ENCODE measurements at regions not wholly inside any gene's neighbourhood (a gene's known extent, or its start where the extent isn't known, plus 50 kb on each side); places are given as distances from the start of the nearest gene placed in this dataset.

DNA sequence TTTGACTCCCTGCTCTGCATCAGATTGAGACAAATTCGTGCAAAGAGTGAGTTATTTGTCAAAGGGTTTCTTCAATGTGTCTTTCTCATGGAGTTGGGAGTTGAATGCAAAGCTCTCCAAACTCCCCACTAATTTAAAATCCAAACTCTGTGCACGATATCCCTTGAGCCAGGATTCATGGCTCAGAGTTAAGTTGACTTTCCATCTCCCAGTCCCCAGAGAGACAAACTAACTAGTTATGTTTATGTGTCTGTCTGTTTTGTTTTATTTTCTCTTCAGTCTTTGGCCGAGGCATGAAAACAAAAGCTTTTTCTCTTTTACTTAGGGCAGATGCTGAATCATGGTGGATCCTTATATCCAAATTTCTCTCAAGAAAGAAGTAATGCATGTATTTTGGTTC, 570.0 kb upstream of the CDH5 start:
- DNase-seq (ENCODE audit: low read depth in 1 of 2, low spot score in 1 of 2): no peak
- TF ChIP-seq, protein P1, sequence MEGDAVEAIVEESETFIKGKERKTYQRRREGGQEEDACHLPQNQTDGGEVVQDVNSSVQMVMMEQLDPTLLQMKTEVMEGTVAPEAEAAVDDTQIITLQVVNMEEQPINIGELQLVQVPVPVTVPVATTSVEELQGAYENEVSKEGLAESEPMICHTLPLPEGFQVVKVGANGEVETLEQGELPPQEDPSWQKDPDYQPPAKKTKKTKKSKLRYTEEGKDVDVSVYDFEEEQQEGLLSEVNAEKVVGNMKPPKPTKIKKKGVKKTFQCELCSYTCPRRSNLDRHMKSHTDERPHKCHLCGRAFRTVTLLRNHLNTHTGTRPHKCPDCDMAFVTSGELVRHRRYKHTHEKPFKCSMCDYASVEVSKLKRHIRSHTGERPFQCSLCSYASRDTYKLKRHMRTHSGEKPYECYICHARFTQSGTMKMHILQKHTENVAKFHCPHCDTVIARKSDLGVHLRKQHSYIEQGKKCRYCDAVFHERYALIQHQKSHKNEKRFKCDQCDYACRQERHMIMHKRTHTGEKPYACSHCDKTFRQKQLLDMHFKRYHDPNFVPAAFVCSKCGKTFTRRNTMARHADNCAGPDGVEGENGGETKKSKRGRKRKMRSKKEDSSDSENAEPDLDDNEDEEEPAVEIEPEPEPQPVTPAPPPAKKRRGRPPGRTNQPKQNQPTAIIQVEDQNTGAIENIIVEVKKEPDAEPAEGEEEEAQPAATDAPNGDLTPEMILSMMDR (IDR thresholded peaks at IDR 0.05; ENCODE audit: insufficient read depth, low read length): no peak
- TF ChIP-seq, protein P2, sequence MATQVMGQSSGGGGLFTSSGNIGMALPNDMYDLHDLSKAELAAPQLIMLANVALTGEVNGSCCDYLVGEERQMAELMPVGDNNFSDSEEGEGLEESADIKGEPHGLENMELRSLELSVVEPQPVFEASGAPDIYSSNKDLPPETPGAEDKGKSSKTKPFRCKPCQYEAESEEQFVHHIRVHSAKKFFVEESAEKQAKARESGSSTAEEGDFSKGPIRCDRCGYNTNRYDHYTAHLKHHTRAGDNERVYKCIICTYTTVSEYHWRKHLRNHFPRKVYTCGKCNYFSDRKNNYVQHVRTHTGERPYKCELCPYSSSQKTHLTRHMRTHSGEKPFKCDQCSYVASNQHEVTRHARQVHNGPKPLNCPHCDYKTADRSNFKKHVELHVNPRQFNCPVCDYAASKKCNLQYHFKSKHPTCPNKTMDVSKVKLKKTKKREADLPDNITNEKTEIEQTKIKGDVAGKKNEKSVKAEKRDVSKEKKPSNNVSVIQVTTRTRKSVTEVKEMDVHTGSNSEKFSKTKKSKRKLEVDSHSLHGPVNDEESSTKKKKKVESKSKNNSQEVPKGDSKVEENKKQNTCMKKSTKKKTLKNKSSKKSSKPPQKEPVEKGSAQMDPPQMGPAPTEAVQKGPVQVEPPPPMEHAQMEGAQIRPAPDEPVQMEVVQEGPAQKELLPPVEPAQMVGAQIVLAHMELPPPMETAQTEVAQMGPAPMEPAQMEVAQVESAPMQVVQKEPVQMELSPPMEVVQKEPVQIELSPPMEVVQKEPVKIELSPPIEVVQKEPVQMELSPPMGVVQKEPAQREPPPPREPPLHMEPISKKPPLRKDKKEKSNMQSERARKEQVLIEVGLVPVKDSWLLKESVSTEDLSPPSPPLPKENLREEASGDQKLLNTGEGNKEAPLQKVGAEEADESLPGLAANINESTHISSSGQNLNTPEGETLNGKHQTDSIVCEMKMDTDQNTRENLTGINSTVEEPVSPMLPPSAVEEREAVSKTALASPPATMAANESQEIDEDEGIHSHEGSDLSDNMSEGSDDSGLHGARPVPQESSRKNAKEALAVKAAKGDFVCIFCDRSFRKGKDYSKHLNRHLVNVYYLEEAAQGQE (IDR thresholded peaks at IDR 0.05; ENCODE audit: insufficient replicate concordance, low read depth): no peak
- TF ChIP-seq POLR2AphosphoS5 (IDR thresholded peaks at IDR 0.05; ENCODE audit: low read depth): no peak
- TF ChIP-seq GABPA (IDR thresholded peaks at IDR 0.05; ENCODE audit: low read depth): no peak
- no peak for TF ChIP-seq SPI1 (IDR thresholded peaks at IDR 0.05; ENCODE audit: borderline replicate concordance, low read depth)
- no peak overlapping the region for H3K27ac ChIP-seq (replicated peaks)

DNA sequence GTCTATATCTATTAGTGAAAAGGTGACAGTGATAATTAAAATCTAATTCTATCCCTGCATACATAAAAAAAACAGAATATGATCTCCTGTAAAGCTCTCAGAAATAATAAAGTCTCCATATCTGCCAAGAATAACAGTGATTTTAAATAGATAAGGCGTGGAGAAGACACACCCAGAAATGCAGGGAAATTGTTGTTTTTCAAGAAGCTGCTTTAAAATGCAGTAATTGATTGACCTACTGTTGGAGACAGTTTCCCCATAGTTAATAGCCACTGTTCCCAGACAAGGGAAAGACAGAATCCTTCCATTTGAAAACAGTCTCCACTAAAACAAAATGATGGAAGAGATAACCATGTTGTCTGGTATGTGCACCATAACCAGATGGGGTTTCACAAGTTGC, 571.5 kb upstream of the CDH5 start:
- TF ChIP-seq, protein P2 (IDR thresholded peaks at IDR 0.05; ENCODE audit: insufficient replicate concordance, low read depth): no peak
- TF ChIP-seq, protein P1 (IDR thresholded peaks at IDR 0.05; ENCODE audit: insufficient read depth, low read length): no peak
- no peak for TF ChIP-seq GABPA (IDR thresholded peaks at IDR 0.05; ENCODE audit: low read depth)
- TF ChIP-seq POLR2AphosphoS5 (IDR thresholded peaks at IDR 0.05; ENCODE audit: low read depth): no peak
- no peak for TF ChIP-seq SPI1 (IDR thresholded peaks at IDR 0.05; ENCODE audit: borderline replicate concordance, low read depth)
- Histone ChIP-seq H3K27ac (replicated peaks) (no peak overlapping the region), H3K27me3 (ENCODE audit: insufficient read depth, poor library complexity, severe bottlenecking) (no peaks in the 10 kb centered on the region), H3K4me3 (replicated peaks; ENCODE audit: insufficient read depth, low read length) (no peak overlapping the region)
- no peak for DNase-seq (ENCODE audit: low read depth in 1 of 2, low spot score in 1 of 2)

More for the DNA sequence above, 570.0 kb upstream of the CDH5 start:
- H3K4me3 ChIP-seq (replicated peaks; ENCODE audit: insufficient read depth, low read length): no peak overlapping the region
- no peaks in the 10 kb centered on the region for H3K27me3 ChIP-seq (ENCODE audit: insufficient read depth, poor library complexity, severe bottlenecking)

DNA sequence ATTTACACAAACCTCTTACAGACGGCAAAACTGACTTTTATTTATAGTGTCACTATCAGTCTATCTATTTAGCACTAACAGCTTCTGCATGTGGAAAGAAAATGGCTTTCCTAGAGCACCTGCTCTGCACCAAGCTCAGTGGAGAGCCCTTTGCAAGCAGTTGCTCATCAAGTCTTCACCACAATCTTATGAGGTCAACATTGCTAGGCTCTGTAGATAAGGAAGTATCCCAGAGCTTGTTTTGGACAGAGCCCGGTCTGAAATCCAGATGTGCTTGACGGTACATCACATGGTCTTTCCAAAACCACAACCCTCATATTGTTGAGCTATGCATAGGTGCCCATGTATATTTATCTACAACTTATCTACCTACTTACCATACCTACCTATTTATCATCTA, 572.7 kb upstream of the CDH5 start:
- DNase-seq (ENCODE audit: low read depth in 1 of 2, low spot score in 1 of 2): peak in 1 of 2 experiments; percentile 16

More for the DNA sequence above, 572.7 kb upstream of the CDH5 start:
- TF ChIP-seq SPI1 (IDR thresholded peaks at IDR 0.05; ENCODE audit: borderline replicate concordance, low read depth) (no peak), POLR2AphosphoS5 (IDR thresholded peaks at IDR 0.05; ENCODE audit: low read depth) (no peak), GABPA (IDR thresholded peaks at IDR 0.05; ENCODE audit: low read depth) (no peak)
- TF ChIP-seq, protein P1 (IDR thresholded peaks at IDR 0.05; ENCODE audit: insufficient read depth, low read length): no peak
- TF ChIP-seq, protein P2 (IDR thresholded peaks at IDR 0.05; ENCODE audit: insufficient replicate concordance, low read depth): no peak
- Histone ChIP-seq H3K4me3 (replicated peaks; ENCODE audit: insufficient read depth, low read length) (no peak overlapping the region), H3K27ac (replicated peaks) (no peak overlapping the region), H3K27me3 (ENCODE audit: insufficient read depth, poor library complexity, severe bottlenecking) (no peaks in the 10 kb centered on the region)
